ENCODE measurements at regions not wholly inside any gene's neighbourhood (a gene's known extent, or its start where the extent isn't known, plus 50 kb on each side); places are given as distances from the start of the nearest gene placed in this dataset.

- TF ChIP-seq TCF7 (IDR thresholded peaks at IDR 0.05; ENCODE audit: borderline replicate concordance) (no peak), POLR2AphosphoS2 (IDR thresholded peaks at IDR 0.05; ENCODE audit: low read depth, low read length) (no peak), ZNF274 (IDR thresholded peaks at IDR 0.05; ENCODE audit: insufficient read depth, insufficient read length) (no peak), POLR2A (IDR thresholded peaks at IDR 0.05; ENCODE audit: low read depth, low read length) (no peak), EP300 (IDR thresholded peaks at IDR 0.05; ENCODE audit: borderline replicate concordance in 1 of 2, control insufficient read depth in 1 of 2, low read depth in 2 of 2, low read length in 2 of 2) (no peak), SREBF2 (IDR thresholded peaks at IDR 0.05; ENCODE audit: low read length) (no peak), JUND (IDR thresholded peaks at IDR 0.05; ENCODE audit: low read depth, low read length) (no peak), NFYB (IDR thresholded peaks at IDR 0.05; ENCODE audit: insufficient read depth, low read depth, low read length) (no peak), EZH2 (IDR thresholded peaks at IDR 0.05; ENCODE audit: borderline replicate concordance, control insufficient read depth, low read depth, low read length) (no peak), CEBPB (IDR thresholded peaks at IDR 0.05; ENCODE audit: borderline replicate concordance in 1 of 2, low read depth in 2 of 2, low read length in 2 of 2) (no peak)
- TF ChIP-seq, protein P1, sequence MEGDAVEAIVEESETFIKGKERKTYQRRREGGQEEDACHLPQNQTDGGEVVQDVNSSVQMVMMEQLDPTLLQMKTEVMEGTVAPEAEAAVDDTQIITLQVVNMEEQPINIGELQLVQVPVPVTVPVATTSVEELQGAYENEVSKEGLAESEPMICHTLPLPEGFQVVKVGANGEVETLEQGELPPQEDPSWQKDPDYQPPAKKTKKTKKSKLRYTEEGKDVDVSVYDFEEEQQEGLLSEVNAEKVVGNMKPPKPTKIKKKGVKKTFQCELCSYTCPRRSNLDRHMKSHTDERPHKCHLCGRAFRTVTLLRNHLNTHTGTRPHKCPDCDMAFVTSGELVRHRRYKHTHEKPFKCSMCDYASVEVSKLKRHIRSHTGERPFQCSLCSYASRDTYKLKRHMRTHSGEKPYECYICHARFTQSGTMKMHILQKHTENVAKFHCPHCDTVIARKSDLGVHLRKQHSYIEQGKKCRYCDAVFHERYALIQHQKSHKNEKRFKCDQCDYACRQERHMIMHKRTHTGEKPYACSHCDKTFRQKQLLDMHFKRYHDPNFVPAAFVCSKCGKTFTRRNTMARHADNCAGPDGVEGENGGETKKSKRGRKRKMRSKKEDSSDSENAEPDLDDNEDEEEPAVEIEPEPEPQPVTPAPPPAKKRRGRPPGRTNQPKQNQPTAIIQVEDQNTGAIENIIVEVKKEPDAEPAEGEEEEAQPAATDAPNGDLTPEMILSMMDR (IDR thresholded peaks at IDR 0.05 in 2 of 3, conservative IDR thresholded peaks at IDR 0.05 in 1 of 3; ENCODE audit: control insufficient read depth in 2 of 3, extremely low read depth in 1 of 3, insufficient read depth in 1 of 3, low read depth in 3 of 3, low read length in 3 of 3), result no peak
These were observed 641.7 kb upstream of the FZD8 start for GRCh38 chr10:36283827-36284226.
